ENCODE measurements at regions not wholly inside any gene's neighbourhood (a gene's known extent, or its start where the extent isn't known, plus 50 kb on each side); places are given as distances from the start of the nearest gene placed in this dataset.

- TF ChIP-seq CTCF (IDR thresholded peaks at IDR 0.05; ENCODE audit: low read depth, low read length), result no peak
- TF ChIP-seq POLR2A (IDR thresholded peaks at IDR 0.05; ENCODE audit: extremely low read depth, insufficient read length), result no peak
Measured at GRCh38 chr2:6368281-6368680, 497.4 kb downstream of the CMPK2 start.
